ENCODE measurements at regions not wholly inside any gene's neighbourhood (a gene's known extent, or its start where the extent isn't known, plus 50 kb on each side); places are given as distances from the start of the nearest gene placed in this dataset.

GRCh38 chr4:176383273-176384077 is 63.7 kb downstream of the SPCS3 start:
- H3K4me3 ChIP-seq (replicated peaks in 1 of 2; ENCODE audit: low read depth in 2 of 2, low read length in 2 of 2) = peak overlapping the region in 1 of 2 donors; percentile 27
- TF ChIP-seq CTCF (IDR thresholded peaks at IDR 0.05; ENCODE audit: low read depth, low read length) = no peak
- peak; percentile 59 to 90 for DNase-seq (ENCODE audit: low read depth in 2 of 2)

GRCh38 chr4:176385601-176386000 is 65.8 kb downstream of the SPCS3 start:
- no peak for TF ChIP-seq CTCF (IDR thresholded peaks at IDR 0.05; ENCODE audit: low read depth, low read length)
- no peak for DNase-seq (ENCODE audit: low read depth in 2 of 2)
- H3K4me3 ChIP-seq (replicated peaks in 1 of 2; ENCODE audit: low read depth in 2 of 2, low read length in 2 of 2) = no peak overlapping the region

DNA sequence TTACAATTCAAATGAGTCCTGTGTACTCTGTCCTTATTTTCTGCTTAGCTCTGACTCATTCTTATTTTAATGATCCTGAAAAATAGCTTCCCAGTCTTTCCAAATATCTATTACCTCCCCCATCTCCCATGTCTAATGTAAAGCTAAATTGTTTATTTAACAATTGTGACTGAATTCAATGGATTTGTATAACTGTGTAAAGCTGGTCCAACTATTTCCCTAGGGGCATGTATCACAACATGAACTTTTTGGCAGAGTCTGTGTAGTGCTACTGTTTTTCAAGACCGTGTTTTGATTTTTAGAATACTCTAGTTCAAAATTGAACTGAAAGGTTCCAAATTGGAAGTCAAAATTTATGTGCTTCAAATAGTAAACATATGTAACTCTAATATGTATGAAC is 67.8 kb downstream of the SPCS3 start:
- no peak overlapping the region for H3K4me3 ChIP-seq (replicated peaks in 1 of 2; ENCODE audit: low read depth in 2 of 2, low read length in 2 of 2)
- peak; percentile 65 to 83 for DNase-seq (ENCODE audit: low read depth in 2 of 2)
- TF ChIP-seq CTCF (IDR thresholded peaks at IDR 0.05; ENCODE audit: low read depth, low read length) = no peak

- H3K4me3 ChIP-seq (replicated peaks in 1 of 2; ENCODE audit: low read depth in 2 of 2, low read length in 2 of 2) = no peak overlapping the region
- DNase-seq (ENCODE audit: low read depth in 2 of 2) = no peak
- no peak for TF ChIP-seq CTCF (IDR thresholded peaks at IDR 0.05; ENCODE audit: low read depth, low read length)
These were observed 73.7 kb downstream of the SPCS3 start for GRCh38 chr4:176393306-176394013.

- H3K4me3 ChIP-seq (replicated peaks in 1 of 2; ENCODE audit: low read depth in 2 of 2, low read length in 2 of 2) = no peak overlapping the region
- peak in 1 of 2 donors; percentile 87 for DNase-seq (ENCODE audit: low read depth in 2 of 2)
- no peak for TF ChIP-seq CTCF (IDR thresholded peaks at IDR 0.05; ENCODE audit: low read depth, low read length)
These were observed 81.2 kb downstream of the SPCS3 start for GRCh38 chr4:176400816-176401461.

GRCh38 chr4:176404621-176405020 is 84.9 kb downstream of the SPCS3 start:
- H3K4me3 ChIP-seq (replicated peaks in 1 of 2; ENCODE audit: low read depth in 2 of 2, low read length in 2 of 2) = no peak overlapping the region
- TF ChIP-seq CTCF (IDR thresholded peaks at IDR 0.05; ENCODE audit: low read depth, low read length) = no peak
- peak in 1 of 2 donors; percentile 89 for DNase-seq (ENCODE audit: low read depth in 2 of 2)
